ENCODE measurements at regions not wholly inside any gene's neighbourhood (a gene's known extent, or its start where the extent isn't known, plus 50 kb on each side); places are given as distances from the start of the nearest gene placed in this dataset.

- H2BK15ac ChIP-seq (ENCODE audit: low read length): no peak overlapping the region
- H2BK12ac ChIP-seq (ENCODE audit: low read depth, low read length): no peak overlapping the region
- DNase-seq (ENCODE audit: low read depth in 1 of 2, low spot score in 2 of 2) (no peak), FAIRE-seq (no peak)
- H3K9me3 ChIP-seq (ENCODE audit: insufficient read depth in 2 of 2, low read depth in 1 of 2, low read length in 1 of 2): no peaks in the 10 kb centered on the region
- H3K4me2 ChIP-seq (ENCODE audit: insufficient read depth in 1 of 2, low read depth in 2 of 2, low read length in 2 of 2): no peak overlapping the region; a peak in 1 of 4 replicates
- no peak overlapping the region for H4K8ac ChIP-seq (ENCODE audit: extremely low read depth, insufficient read depth, low read length)
- 66% methylated on average over 10 of the region's 15 CpGs; no CpG with 5 or more reads in 1 of the 2 experiments for WGBS, 2 experiments (ENCODE audit: extremely low coverage in 1 of 2, insufficient coverage in 1 of 2, insufficient read length in 1 of 2, insufficient replicate concordance in 2 of 2, low coverage in 1 of 2, low lambda C conversion rate in 2 of 2, missing lambda C conversion rate in 1 of 2)
- H2BK120ac ChIP-seq (replicated peaks; ENCODE audit: low read depth, low read length): no peak overlapping the region
- no peak overlapping the region for H3K23ac ChIP-seq (ENCODE audit: insufficient read length)
- no peaks in the 10 kb centered on the region for H3K27me3 ChIP-seq (replicated peaks in 1 of 4; ENCODE audit: control insufficient read depth in 3 of 4, extremely low read depth in 1 of 4, insufficient read depth in 3 of 4, low read length in 3 of 4)
- no peak overlapping the region for H2BK5ac ChIP-seq (ENCODE audit: low read depth, low read length)
- no peaks in the 10 kb centered on the region for H3K79me1 ChIP-seq (ENCODE audit: low read depth, low read length)
- POLR2A ChIA-PET (ENCODE audit: partially characterized antibody): no interaction called here
- peak; percentile 43 to 50 for TF ChIP-seq RAD21 (IDR thresholded peaks at IDR 0.05 in 1 of 2, conservative IDR thresholded peaks at IDR 0.05 in 1 of 2; ENCODE audit: low read depth in 2 of 2, low read length in 2 of 2)
- peak in 1 of 3 experiments; percentile 7; a peak in 1 of 4 replicates for TF ChIP-seq CTCF (IDR thresholded peaks at IDR 0.05; ENCODE audit: control extremely low read depth in 1 of 3, insufficient read depth in 1 of 3, low read depth in 1 of 3, low read length in 3 of 3)
- TF ChIP-seq FOSL1 (IDR thresholded peaks at IDR 0.05; ENCODE audit: insufficient read depth, low read depth, low read length): no peak
- no peak for TF ChIP-seq ATF3 (IDR thresholded peaks at IDR 0.05; ENCODE audit: insufficient read depth, low read depth, low read length)
- TF ChIP-seq JUND (IDR thresholded peaks at IDR 0.05; ENCODE audit: low read length): 0 out of 2 replicates have a peak, but pooled peaks have one; percentile 26
- H3K18ac ChIP-seq (ENCODE audit: extremely low read depth, low read length): no peak overlapping the region
- no peak overlapping the region for H3K9ac ChIP-seq (replicated peaks in 1 of 4; ENCODE audit: extremely low read depth in 1 of 4, low read depth in 3 of 4, low read length in 3 of 4)
- H2AFZ ChIP-seq (ENCODE audit: low read length): no peak overlapping the region
- H4K20me1 ChIP-seq (replicated peaks in 1 of 2; ENCODE audit: control insufficient read depth in 1 of 2, insufficient read depth in 2 of 2, low read length in 2 of 2): no peaks in the 10 kb centered on the region
- H3K4me3 ChIP-seq (ENCODE audit: extremely low read depth in 1 of 4, insufficient read depth in 2 of 4, low read depth in 3 of 4, low read length in 4 of 4): no peak overlapping the region
- H3K56ac ChIP-seq (replicated peaks; ENCODE audit: insufficient read length, low read depth, low read length): no peak overlapping the region
- no peak overlapping the region for H3K14ac ChIP-seq (ENCODE audit: insufficient read length)
- no peak overlapping the region for H3K27ac ChIP-seq (ENCODE audit: low read depth, low read length)
- no peak overlapping the region for H3K4ac ChIP-seq (replicated peaks; ENCODE audit: insufficient read length, low read depth, low read length)
- no peaks in the 10 kb centered on the region for H3K36me3 ChIP-seq (ENCODE audit: control insufficient read depth in 2 of 4, insufficient read depth in 4 of 4, low read length in 3 of 4)
- no peak overlapping the region for H4K5ac ChIP-seq (ENCODE audit: insufficient read length, low read depth, low read length)
- CTCF ChIA-PET (ENCODE audit: partially characterized antibody): interaction anchor here (0.6 to 1.1 kb wide), 8 partner anchors 27 to 495 kb away, joined by 3 to 5 read pairs (median 3); no protein-coding TSS in a partner anchor
- H3K4me1 ChIP-seq (replicated peaks in 1 of 4; ENCODE audit: control insufficient read depth in 3 of 4, insufficient read depth in 4 of 4, low read length in 3 of 4): peaks cover 0 to 5% (median 3%) of the 10 kb centered on the region in 4 experiments; a peak in 4 of 7 replicates
- no peaks in the 10 kb centered on the region for H3K79me2 ChIP-seq (ENCODE audit: control insufficient read depth in 1 of 2, insufficient read depth in 2 of 2, low read length in 2 of 2)
- no peak overlapping the region for H4K91ac ChIP-seq (replicated peaks; ENCODE audit: insufficient read length, low read length)
- no peaks in the 10 kb centered on the region for H3K23me2 ChIP-seq (ENCODE audit: low read depth, low read length)
- H2AK5ac ChIP-seq (ENCODE audit: low read depth, low read length): no peak overlapping the region
- no peak overlapping the region for H2BK20ac ChIP-seq (ENCODE audit: low read length)
Measured at GRCh38 chrX:3548765-3549391, 164.6 kb downstream of the PRKX start.

Data from H1 (cell line).